Sigmoid colon (tissue), 4 donors: ENCODE measurements at regions not wholly inside any gene's neighbourhood (a gene's known extent, or its start where the extent isn't known, plus 50 kb on each side); places are given as distances from the start of the nearest gene placed in this dataset.

Experiments used
- EP300 ChIP-seq, 4 donors: sonication (generic); formaldehyde crosslinking; IDR thresholded peaks; one replicate each; pipeline ENCODE4 v1.6.1; 2017; ENCODE audit warnings: antibody characterized with exemption in 4 of 4
- POLR2AphosphoS5 ChIP-seq, 4 donors: sonication (generic); formaldehyde crosslinking; IDR thresholded peaks; one replicate each; pipeline ENCODE4 v1.6.1; 2017; ENCODE audit warnings: antibody characterized with exemption in 4 of 4
- TF ChIP-seq, protein P1 (sequence below), 4 experiments: fragments of 450-650 bp in 3 of 4; fragments of 200-600 bp in 1 of 4; IDR thresholded peaks; one replicate each; pipeline ENCODE4 v1.5.1; 2016 to 2019; ENCODE audit warnings: antibody characterized with exemption in 4 of 4, mild to moderate bottlenecking in 3 of 4, moderate library complexity in 2 of 4

DNA sequence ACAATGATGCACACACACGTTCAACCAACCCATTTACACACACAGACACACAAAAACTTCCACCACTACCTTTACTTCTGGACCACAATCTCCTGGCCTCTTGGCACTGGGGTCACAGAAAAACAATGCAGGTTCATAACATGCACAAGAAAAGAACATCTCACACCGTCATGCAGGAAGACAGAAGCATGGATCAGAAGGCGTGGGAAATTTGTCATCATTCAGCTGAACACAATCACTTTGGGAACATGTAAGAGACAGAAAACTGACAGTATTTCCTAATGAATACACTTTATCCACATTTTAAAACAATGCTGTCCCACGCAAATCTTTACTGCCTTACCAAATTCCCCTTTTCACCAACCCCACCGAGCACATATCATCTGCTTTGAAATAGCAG is 501.9 kb upstream of the KLHL29 start:
- TF ChIP-seq, protein P1, sequence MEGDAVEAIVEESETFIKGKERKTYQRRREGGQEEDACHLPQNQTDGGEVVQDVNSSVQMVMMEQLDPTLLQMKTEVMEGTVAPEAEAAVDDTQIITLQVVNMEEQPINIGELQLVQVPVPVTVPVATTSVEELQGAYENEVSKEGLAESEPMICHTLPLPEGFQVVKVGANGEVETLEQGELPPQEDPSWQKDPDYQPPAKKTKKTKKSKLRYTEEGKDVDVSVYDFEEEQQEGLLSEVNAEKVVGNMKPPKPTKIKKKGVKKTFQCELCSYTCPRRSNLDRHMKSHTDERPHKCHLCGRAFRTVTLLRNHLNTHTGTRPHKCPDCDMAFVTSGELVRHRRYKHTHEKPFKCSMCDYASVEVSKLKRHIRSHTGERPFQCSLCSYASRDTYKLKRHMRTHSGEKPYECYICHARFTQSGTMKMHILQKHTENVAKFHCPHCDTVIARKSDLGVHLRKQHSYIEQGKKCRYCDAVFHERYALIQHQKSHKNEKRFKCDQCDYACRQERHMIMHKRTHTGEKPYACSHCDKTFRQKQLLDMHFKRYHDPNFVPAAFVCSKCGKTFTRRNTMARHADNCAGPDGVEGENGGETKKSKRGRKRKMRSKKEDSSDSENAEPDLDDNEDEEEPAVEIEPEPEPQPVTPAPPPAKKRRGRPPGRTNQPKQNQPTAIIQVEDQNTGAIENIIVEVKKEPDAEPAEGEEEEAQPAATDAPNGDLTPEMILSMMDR (IDR thresholded peaks at IDR 0.05): no peak
- TF ChIP-seq POLR2AphosphoS5 (IDR thresholded peaks at IDR 0.05) (no peak), EP300 (IDR thresholded peaks at IDR 0.05) (no peak)
